GM21528 (cell line): ENCODE measurements at regions not wholly inside any gene's neighbourhood (a gene's known extent, or its start where the extent isn't known, plus 50 kb on each side); places are given as distances from the start of the nearest gene placed in this dataset.
"Not testable (repeated sequence)": the region's sequence is repeated elsewhere in the genome, so short reads cannot be mapped to it uniquely, and the experiment has no call there.

Experiments used
- ATAC-seq: cut with Tn5 transposase; IDR thresholded peaks from one replicate; pipeline ENCODE4 v1.9.1; 2021; ENCODE audit warnings: mild to moderate bottlenecking, moderate library complexity; ENCODE audit not compliant: unreplicated experiment, low FRiP score

DNA sequence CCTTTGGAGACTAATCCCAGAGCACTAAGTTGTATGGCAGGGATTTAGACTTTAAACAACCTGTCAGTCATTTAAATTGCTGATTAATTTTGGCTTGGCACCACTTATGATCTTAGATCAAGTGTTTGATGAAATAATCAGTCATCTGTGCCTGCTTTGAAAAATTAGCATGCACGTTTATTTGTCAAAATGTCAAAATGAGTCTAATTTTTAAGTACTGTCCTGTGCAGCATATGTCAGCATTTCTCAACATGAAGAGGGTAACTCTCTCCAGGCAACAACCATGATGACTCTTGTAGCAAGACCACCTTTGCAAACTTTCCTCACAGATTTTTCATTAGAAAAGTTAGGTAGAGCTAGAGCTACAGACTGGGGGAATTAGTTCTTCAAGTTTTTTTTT, 155.7 kb upstream of the GJE1 start:
- ATAC-seq, result no peak

GRCh38 chr6:141969768-141970415, 162.8 kb upstream of the GJE1 start:
- ATAC-seq, result not testable (repeated sequence)

- no peak for ATAC-seq
These were observed 163.5 kb upstream of the GJE1 start for GRCh38 chr6:141969201-141969600.

DNA sequence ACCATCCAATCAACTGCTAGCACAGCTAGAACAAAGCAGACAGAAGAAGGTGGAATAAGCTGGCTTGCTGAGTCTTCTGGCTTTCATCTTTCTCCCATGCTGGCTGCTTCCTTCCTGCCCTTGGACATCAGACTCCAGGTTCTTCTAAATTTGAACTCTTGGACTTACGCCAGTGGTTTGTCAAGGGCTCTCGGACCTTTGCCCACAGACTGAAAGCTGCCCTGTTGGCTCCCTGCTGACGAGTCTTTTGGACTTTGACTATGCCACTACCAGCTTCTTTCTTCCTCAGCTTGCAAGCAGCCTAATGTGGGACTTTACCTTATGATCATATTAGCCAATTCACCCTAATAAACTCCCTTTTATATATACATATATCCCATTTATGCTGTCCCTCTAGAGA, 164.1 kb upstream of the GJE1 start:
- ATAC-seq, result no peak

DNA sequence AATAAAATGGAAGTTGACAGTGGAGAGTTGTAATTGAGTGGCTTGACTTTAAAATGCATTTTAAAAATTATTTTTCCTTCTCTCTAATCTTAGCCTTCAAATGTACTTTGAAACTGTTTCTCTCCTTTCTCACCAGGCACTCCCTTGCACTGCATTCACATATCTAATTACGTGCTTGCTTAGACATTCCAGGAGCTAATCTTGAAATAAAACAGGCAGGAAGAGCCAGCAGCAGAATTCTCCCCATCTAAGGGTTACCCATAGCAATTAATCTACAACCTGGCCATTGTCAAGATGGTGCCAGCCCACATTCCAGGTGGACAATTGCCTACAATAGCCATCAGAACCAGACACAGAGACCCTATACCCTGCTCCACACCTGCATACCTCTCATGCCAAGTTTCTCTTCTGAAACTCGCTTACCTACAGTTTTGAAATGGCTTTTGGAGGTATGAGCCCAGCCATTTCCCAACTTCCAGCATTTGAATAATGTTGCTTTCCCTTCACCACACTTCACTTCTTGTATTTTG, 167.6 kb upstream of the GJE1 start:
- ATAC-seq, result no peak

DNA sequence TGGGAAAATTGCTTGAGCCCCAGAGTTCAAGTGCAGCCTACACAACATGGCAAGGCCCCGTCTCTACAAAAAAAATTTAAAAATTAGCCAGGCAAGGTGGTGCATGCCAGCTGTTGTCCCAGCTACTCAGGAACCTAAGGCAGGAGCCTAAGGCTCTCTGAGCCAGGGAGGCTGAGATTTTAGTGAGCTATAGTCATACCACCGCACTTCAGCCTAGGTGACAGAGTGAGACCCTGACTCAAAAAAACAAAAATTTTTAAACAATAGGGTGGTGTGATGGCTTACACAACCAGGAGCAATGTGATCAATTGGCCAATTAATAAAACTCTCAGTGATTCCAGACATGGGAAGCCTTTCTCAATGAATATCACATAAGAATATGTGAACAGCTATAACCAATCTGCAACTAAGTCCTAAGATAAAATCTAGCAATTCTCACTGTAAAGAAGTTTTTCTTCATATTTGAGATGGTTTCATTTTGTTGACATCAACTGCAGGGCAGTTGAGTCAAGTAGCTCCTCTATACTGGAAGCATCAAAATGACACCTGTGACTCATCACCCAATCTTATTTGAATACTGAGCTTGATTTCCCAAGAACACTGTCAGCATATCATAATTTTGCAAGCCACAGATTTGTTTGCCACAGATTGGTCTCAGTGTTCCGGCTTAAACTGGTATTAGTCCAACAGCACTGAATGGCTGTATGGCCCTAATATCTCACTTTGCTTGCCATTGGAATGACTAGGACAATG, 169.0 kb upstream of the GJE1 start:
- no peak for ATAC-seq

DNA sequence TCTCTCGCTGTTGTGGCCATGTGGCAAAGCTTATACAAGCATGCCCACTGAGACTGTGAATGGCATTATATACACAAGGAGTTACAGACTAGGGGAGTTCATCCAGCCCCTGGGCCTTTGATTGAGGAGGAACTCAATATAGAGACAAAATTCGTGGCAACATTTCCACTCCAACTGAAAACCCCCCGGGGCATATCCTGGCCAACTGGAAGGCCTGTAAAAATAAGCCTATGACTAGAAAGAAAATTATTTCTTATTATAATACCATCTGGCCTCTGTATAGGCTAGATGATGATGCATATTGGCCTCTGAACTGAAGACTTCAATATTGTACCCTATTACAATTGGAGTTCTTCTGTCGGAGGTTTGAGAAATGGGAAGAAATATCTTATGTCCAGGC, 175.5 kb upstream of the GJE1 start:
- ATAC-seq, result no peak

- no peak for ATAC-seq
These were observed 175.9 kb upstream of the GJE1 start for GRCh38 chr6:141956868-141957267.

- no peak for ATAC-seq
These were observed 176.5 kb upstream of the GJE1 start for GRCh38 chr6:141956046-141956761.

GRCh38 chr6:141953072-141953471, 179.7 kb upstream of the GJE1 start:
- no peak for ATAC-seq

GRCh38 chr6:141946502-141946901, 186.2 kb upstream of the GJE1 start:
- ATAC-seq, result no peak

- no peak for ATAC-seq
These were observed 194.1 kb upstream of the GJE1 start for GRCh38 chr6:141938664-141939063.

DNA sequence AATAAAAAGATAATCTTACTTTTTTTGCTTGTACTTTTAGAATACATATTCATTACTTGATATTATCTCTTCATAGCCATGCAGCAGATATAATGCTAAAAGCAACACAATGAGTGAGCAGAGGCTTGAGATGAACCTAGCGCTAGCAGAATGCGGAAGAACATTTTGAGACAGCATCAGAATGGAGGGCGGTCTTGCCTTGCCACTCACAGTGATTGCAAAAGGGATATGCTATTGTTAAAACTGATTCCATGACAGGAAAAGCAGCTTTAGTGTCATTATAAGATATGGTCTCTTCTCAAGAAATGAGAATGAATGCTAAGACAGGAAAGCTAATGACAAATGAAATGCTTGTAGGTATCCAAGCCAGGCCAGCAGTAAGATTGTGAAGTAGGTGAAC, 200.0 kb upstream of the GJE1 start:
- ATAC-seq, result no peak

- not testable (repeated sequence) for ATAC-seq
These were observed 206.4 kb upstream of the GJE1 start for GRCh38 chr6:141926200-141926900.

DNA sequence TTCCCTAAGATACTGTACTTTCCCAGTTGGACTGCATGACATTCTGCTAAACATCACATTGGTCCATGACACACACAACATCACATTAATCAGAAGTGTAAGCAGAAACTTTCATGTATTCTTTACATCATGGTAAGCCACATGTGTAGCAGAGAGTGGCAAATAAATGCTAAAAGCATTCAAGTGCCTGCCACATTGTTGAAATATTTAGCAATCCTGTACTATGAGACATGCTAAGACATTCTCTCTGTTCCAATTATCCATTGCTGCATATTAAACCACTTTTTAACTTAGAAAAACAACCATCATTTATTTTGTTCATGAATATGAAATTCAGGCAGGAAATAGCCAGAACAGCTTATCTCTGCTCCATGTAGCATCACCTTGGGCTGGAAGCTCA, 207.7 kb upstream of the GJE1 start:
- ATAC-seq, result no peak

GRCh38 chr6:141922898-141923297, 209.8 kb upstream of the GJE1 start:
- no peak for ATAC-seq

- not testable (repeated sequence) for ATAC-seq
These were observed 215.8 kb upstream of the GJE1 start for GRCh38 chr6:141916682-141917505.

GRCh38 chr6:141914646-141915045, 218.1 kb upstream of the GJE1 start:
- ATAC-seq, result no peak

GRCh38 chr6:141906569-141907080, 226.1 kb upstream of the GJE1 start:
- no peak for ATAC-seq

DNA sequence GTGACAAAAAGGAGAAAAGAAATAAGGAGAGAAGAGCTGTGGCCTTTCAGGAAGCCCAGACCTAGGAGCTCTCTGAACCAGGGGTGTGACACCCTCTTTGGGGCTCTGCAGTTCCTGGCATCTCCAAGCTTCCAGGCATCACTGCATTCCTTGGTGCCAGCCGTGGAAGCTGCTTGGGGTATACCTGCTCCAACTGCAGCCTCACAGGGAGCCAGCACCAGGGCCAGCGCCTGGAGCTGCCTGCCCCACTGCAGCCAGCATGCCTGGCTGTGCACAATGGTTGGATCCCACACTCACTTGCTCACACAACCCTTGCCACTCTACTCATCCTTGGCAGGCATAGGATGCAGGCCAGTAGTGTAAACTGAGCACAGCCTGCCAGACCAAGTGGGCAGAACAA, 242.1 kb upstream of the GJE1 start:
- ATAC-seq, result no peak
